ENCODE measurements at regions not wholly inside any gene's neighbourhood (a gene's known extent, or its start where the extent isn't known, plus 50 kb on each side); places are given as distances from the start of the nearest gene placed in this dataset.
"Not testable (repeated sequence)": the region's sequence is repeated elsewhere in the genome, so short reads cannot be mapped to it uniquely, and the experiment has no call there.

DNA sequence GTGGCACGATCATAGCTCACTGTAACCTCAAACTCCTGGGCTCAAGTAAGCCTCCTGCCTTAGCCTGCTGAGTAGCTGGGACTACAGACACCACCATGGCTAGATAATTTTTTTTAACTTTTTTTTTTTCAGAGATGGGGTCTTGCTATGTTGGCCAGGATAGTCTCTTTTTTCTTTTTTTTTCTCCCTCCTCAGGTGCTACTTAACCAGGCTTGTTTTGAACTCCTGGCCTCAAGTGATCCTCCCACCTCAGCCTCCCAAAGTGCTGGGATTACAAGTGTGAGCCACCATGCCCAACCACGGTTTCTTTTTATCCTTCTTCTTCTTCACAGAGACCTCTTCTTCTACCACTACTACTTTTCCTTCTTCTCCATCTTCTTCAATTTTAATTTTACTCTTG lies 53.8 kb upstream of the MAP4 start:
- TF ChIP-seq CTCF (IDR thresholded peaks at IDR 0.05), result no peak
- Mint-ChIP-seq H3K27me3 (ENCODE audit: insufficient read depth) (no peaks in the 10 kb centered on the region; the same call in 1 of the 2 replicates), H3K9me3 (no peaks in the 10 kb centered on the region), H3K4me3 (no peak overlapping the region), H3K27ac (peak overlapping the region; percentile 49), H3K36me3 (ENCODE audit: low read depth) (peaks cover 20% of the 10 kb centered on the region), H3K4me1 (ENCODE audit: low read depth) (peaks cover 40% of the 10 kb centered on the region)
- DNase-seq, result no peak

DNA sequence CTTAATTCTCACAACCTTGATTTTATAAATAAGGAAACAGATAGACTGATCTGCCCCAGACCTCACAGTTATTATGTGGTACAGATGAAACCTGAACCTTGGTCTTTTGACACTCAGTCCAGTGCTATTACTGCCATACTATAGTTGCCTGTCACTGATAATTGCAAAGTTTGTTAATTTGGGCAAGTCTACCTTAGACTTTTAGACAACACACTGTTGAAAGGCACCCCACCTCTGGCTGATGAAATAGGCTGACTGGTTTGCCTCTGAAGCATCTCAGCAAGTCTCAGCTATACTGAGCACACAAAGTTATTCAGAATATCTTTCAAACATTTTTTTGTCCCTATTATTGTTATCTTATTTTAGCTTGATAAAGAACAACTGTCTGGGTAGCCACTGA lies 53.1 kb upstream of the MAP4 start:
- H3K4me1 Mint-ChIP-seq (ENCODE audit: low read depth), result peaks cover 47% of the 10 kb centered on the region
- H3K27me3 Mint-ChIP-seq (ENCODE audit: insufficient read depth), result no peaks in the 10 kb centered on the region; the same call in 1 of the 2 replicates
- no peaks in the 10 kb centered on the region for H3K9me3 Mint-ChIP-seq
- peak overlapping the region; percentile 49 for H3K27ac Mint-ChIP-seq
- H3K4me3 Mint-ChIP-seq, result no peak overlapping the region
- DNase-seq, result no peak
- peaks cover 20% of the 10 kb centered on the region for H3K36me3 Mint-ChIP-seq (ENCODE audit: low read depth)
- no peak for TF ChIP-seq CTCF (IDR thresholded peaks at IDR 0.05)

GRCh38 chr3:48068886-48069285 lies 52.7 kb upstream of the MAP4 start:
- Mint-ChIP-seq H3K27me3 (ENCODE audit: insufficient read depth) (no peaks in the 10 kb centered on the region; the same call in 1 of the 2 replicates), H3K9me3 (no peaks in the 10 kb centered on the region), H3K4me3 (no peak overlapping the region), H3K27ac (peak overlapping the region; percentile 49), H3K36me3 (ENCODE audit: low read depth) (peaks cover 20% of the 10 kb centered on the region), H3K4me1 (ENCODE audit: low read depth) (peaks cover 52% of the 10 kb centered on the region)
- TF ChIP-seq CTCF (IDR thresholded peaks at IDR 0.05), result no peak
- DNase-seq, result no peak

DNA sequence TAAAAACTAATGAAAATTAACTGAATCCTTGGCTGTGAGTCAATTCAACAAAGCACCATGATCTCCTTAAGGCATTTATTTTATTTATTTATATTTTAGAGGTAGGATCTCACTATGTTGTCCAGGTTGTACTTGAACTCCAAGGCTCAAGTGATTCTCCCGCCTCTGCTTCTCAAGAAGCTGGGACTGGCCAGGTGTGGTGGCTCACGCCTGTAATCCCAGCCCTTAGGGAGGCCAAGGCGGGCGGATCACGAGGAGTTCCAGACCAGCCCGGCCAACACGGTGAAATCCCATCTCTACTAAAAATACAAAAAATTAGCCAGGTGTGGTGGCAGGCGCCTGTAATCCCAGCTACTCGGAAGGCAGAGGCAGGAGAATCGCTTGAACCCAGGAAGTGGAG lies 52.1 kb upstream of the MAP4 start:
- H3K27ac Mint-ChIP-seq; H3K27me3 Mint-ChIP-seq (ENCODE audit: insufficient read depth); DNase-seq; H3K9me3 Mint-ChIP-seq; H3K4me3 Mint-ChIP-seq: not testable (repeated sequence)
- H3K36me3 Mint-ChIP-seq (ENCODE audit: low read depth), result peaks cover 20% of the 10 kb centered on the region
- peaks cover 57% of the 10 kb centered on the region for H3K4me1 Mint-ChIP-seq (ENCODE audit: low read depth)

- Mint-ChIP-seq H3K4me3 (no peak overlapping the region), H3K36me3 (ENCODE audit: low read depth) (peaks cover 20% of the 10 kb centered on the region), H3K9me3 (no peaks in the 10 kb centered on the region), H3K27ac (no peak overlapping the region), H3K27me3 (ENCODE audit: insufficient read depth) (no peaks in the 10 kb centered on the region; the same call in 1 of the 2 replicates), H3K4me1 (ENCODE audit: low read depth) (peaks cover 60% of the 10 kb centered on the region)
- no peak for TF ChIP-seq CTCF (IDR thresholded peaks at IDR 0.05)
- DNase-seq, result no peak
These were observed 51.1 kb upstream of the MAP4 start for GRCh38 chr3:48067271-48067670.

Measured in HFFc6 (cell line).